Dermis microvascular lymphatic vessel endothelial cell (primary cell): ENCODE measurements at regions not wholly inside any gene's neighbourhood (a gene's known extent, or its start where the extent isn't known, plus 50 kb on each side); places are given as distances from the start of the nearest gene placed in this dataset.

Experiments
- DNase-seq, 2 donors: peaks; one replicate each; pipeline versions ENCODE4 v3.0.0 to v3.0.0-alpha.2; 2010; ENCODE audit warnings: low read depth in 2 of 2

GRCh38 chr4:176843710-176844109 is 51.0 kb upstream of the VEGFC start:
- DNase-seq: no peak

GRCh38 chr4:176844448-176844847 is 51.7 kb upstream of the VEGFC start:
- DNase-seq: peak in 1 of 2 donors; percentile 12

GRCh38 chr4:176845636-176846035 is 52.9 kb upstream of the VEGFC start:
- DNase-seq: no peak

- no peak for DNase-seq
These were observed 56.4 kb upstream of the VEGFC start for GRCh38 chr4:176849076-176849475.

GRCh38 chr4:176850436-176850835 is 57.7 kb upstream of the VEGFC start:
- no peak for DNase-seq

- DNase-seq: no peak
These were observed 63.7 kb upstream of the VEGFC start for GRCh38 chr4:176856421-176856820.

GRCh38 chr4:176858839-176859238 is 66.1 kb upstream of the VEGFC start:
- DNase-seq: no peak

GRCh38 chr4:176864238-176864637 is 71.5 kb upstream of the VEGFC start:
- DNase-seq: no peak

GRCh38 chr4:176868676-176869075 is 76.0 kb upstream of the VEGFC start:
- DNase-seq: no peak

GRCh38 chr4:176872461-176872860 is 79.7 kb upstream of the VEGFC start:
- no peak for DNase-seq

- no peak for DNase-seq
These were observed 82.2 kb upstream of the VEGFC start for GRCh38 chr4:176874721-176875445.

- no peak for DNase-seq
These were observed 82.8 kb upstream of the VEGFC start for GRCh38 chr4:176875446-176875930.

GRCh38 chr4:176879380-176880116 is 86.8 kb upstream of the VEGFC start:
- DNase-seq: no peak

GRCh38 chr4:176882206-176882605 is 89.5 kb upstream of the VEGFC start:
- peak in 1 of 2 donors; percentile 18 for DNase-seq

GRCh38 chr4:176883108-176883550 is 90.4 kb upstream of the VEGFC start:
- DNase-seq: peak in 1 of 2 donors; percentile 41

GRCh38 chr4:176883681-176884418 is 91.1 kb upstream of the VEGFC start:
- peak in 1 of 2 donors; percentile 31 for DNase-seq

GRCh38 chr4:176885224-176885623 is 92.5 kb upstream of the VEGFC start:
- no peak for DNase-seq

- no peak for DNase-seq
These were observed 93.4 kb upstream of the VEGFC start for GRCh38 chr4:176886135-176886534.

GRCh38 chr4:176889776-176890175 is 97.1 kb upstream of the VEGFC start:
- no peak for DNase-seq

- no peak for DNase-seq
These were observed 101.8 kb upstream of the VEGFC start for GRCh38 chr4:176894498-176894897.

GRCh38 chr4:176896211-176896610 is 103.5 kb upstream of the VEGFC start:
- no peak for DNase-seq

- DNase-seq: no peak
These were observed 104.5 kb upstream of the VEGFC start for GRCh38 chr4:176897226-176897625.
